VCaP (cell line): ENCODE measurements at regions not wholly inside any gene's neighbourhood (a gene's known extent, or its start where the extent isn't known, plus 50 kb on each side); places are given as distances from the start of the nearest gene placed in this dataset.
"Not testable (repeated sequence)": the region's sequence is repeated elsewhere in the genome, so short reads cannot be mapped to it uniquely, and the experiment has no call there.

Experiments used
- H3K27ac ChIP-seq: fragments of 450-650 bp; 2 replicates; pipeline ENCODE4 v1.5.1; 2017
- TF ChIP-seq, protein P1 (sequence below): fragments of 450-650 bp; conservative IDR thresholded peaks from 2 replicates; pipeline ENCODE4 v1.5.1; 2017; ENCODE audit warnings: mild to moderate bottlenecking, moderate library complexity

DNA sequence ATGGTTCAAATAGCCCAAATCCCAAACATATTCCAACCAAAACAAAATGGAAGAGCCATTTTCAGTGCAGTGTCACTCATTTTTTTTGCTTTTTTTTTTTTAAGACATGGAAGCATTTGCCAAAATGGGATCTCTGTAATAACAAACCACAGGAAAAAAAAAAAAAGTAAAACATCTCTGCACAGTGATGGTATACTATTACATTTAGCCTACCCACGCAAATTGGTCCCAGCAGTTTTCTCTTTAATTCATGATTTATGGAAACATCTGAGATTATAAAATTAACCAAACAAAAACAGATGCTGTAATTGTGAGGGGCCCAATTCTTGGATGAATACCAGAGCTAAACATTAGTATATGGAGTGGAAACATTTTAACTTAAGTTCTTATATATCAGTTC lies 566.6 kb downstream of the ZNF608 start:
- TF ChIP-seq, protein P1, sequence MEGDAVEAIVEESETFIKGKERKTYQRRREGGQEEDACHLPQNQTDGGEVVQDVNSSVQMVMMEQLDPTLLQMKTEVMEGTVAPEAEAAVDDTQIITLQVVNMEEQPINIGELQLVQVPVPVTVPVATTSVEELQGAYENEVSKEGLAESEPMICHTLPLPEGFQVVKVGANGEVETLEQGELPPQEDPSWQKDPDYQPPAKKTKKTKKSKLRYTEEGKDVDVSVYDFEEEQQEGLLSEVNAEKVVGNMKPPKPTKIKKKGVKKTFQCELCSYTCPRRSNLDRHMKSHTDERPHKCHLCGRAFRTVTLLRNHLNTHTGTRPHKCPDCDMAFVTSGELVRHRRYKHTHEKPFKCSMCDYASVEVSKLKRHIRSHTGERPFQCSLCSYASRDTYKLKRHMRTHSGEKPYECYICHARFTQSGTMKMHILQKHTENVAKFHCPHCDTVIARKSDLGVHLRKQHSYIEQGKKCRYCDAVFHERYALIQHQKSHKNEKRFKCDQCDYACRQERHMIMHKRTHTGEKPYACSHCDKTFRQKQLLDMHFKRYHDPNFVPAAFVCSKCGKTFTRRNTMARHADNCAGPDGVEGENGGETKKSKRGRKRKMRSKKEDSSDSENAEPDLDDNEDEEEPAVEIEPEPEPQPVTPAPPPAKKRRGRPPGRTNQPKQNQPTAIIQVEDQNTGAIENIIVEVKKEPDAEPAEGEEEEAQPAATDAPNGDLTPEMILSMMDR, result no peak
- no peak overlapping the region for H3K27ac ChIP-seq

DNA sequence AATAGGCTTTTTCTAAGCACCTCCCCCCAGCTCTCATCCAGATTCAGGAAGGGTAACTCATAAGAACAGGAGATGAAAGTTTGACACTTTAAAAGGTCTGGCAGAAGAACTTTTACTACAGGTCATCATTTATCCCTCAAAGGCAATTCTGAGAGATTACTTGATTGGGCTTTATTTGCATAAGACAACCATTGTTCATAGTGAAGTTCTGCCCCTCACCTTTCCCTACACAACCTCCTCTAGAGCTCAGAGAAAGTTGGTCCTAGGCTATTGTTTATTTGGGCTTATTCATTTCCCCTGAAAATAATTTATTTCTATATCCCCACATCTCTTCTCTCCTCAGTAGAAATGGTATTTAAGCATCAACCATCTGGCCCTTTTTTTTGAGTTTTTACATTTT lies 568.4 kb downstream of the ZNF608 start:
- TF ChIP-seq, protein P1, result no peak
- H3K27ac ChIP-seq, result no peak overlapping the region

DNA sequence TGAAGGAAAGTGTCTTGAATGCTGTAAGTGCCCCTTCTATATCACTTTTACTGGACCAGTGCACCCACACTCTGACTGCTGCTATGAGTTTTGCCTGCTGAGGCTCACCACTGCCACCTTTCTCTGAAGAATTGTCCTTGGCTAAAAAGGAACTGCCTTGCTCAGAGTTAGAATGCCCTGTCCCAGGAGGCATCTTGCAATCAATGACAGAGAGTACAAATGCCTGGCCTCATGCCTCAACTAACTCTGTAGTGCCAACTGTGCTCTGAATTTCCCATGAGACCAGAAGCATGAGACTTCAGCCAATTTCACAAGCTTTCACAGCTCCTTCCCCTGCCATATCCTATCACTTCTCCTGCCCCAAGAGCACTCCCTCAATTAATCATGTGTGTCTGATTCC lies 569.7 kb downstream of the ZNF608 start:
- no peak overlapping the region for H3K27ac ChIP-seq
- TF ChIP-seq, protein P1, result peak; percentile 57

DNA sequence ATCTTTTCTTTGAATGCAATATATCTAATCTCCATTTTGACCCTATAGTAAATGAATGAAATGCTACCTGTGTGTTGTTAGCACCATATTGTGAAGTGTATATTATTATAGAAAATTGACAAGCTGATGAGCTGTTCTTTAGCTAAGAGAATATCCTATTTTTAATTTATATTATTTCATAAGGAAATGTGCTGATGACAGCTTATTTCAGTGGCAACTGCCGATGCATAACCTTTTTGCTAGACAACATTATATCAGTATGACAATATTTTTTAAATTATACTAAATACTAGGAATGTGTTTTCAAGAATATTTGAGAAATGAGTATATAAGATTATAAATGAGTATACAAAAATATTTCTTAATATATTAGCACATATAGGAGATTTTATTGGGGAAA lies 573.1 kb downstream of the ZNF608 start:
- no peak overlapping the region for H3K27ac ChIP-seq
- TF ChIP-seq, protein P1, result no peak

DNA sequence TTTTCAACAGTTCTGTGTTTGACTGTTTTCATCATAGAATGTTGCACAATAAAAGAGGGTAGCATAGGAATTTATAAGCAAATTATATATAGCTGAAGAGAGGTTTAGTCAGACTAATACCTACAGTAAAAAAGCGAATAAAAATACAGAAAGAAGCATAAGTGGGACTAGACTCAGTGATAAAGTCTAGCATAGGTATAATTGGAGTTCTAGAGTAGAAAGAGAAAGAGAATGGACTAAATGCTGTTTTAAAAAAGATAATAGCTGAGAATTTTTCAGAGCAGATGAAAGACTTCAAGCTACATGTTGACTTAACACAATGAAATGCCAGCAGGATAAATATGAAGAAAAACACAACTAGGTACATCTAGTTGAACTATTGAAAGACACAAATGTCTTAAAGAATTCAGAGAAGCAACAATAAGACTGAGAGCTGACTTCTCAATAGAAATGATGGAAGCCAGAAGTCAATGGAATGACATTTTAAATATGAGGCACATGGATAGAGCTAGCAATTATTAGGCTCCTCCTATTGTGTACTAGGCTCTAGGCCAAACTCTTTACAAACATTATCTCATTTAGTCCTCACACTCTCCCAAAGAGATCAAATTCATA lies 573.9 kb downstream of the ZNF608 start:
- TF ChIP-seq, protein P1, result no peak

DNA sequence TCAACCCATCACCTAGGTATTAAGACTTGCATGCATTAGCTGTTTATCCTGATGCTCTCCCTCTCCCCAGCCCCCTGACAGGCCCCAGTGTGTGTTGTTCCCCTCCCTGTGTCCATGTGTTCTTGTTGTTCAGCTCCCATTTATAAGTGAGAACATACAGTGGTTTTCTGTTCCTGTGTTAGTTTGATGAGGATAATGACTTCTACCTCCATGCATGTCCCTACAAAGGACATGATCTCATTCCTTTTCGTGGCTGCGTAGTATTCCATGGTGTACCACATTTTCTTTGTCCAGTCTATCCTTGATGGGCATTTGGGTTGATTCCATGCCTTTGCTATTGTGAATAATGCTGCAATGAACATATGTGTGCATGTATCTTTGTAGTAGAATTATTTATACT lies 578.3 kb downstream of the ZNF608 start:
- H3K27ac ChIP-seq, result not testable (repeated sequence)

More for the DNA sequence above, 573.9 kb downstream of the ZNF608 start:
- no peak overlapping the region for H3K27ac ChIP-seq

DNA sequence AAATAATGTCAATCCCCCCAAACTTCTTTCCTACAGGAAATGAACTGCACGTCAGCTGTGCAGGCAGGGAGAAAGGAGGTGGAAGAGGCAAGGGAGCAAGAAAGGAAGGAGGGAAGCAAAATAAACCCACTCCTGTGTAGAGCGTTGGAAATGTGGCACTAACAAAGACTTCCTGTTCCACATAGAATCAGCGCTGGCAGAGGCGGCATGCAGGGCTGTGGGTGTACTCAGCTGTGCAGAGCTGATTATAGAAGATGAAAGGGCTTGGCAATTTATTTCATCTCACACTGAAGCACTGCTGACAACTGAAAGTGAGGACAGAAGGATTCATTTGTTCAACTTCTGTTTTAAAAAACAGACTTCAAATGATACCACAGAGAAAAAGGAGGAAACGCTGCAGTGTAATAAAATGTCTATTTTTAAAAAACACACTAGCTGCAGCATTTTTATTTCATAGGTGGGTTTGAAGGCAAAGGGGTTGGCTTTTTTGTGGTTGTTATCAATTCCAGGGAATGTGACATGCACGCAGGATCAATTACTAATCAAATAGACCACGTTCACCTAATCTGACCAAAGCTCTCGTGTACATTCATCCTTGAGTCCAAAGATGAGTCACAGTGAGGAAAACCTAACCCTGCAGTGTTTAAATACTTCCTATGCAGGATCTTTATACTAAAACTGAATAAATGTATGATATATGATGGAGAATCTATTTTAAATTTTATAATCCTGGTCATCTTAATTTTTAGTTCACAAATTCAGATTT lies 583.5 kb downstream of the ZNF608 start:
- TF ChIP-seq, protein P1, result no peak
- peak overlapping the region; percentile 11; the same call in 1 of the 2 replicates for H3K27ac ChIP-seq

DNA sequence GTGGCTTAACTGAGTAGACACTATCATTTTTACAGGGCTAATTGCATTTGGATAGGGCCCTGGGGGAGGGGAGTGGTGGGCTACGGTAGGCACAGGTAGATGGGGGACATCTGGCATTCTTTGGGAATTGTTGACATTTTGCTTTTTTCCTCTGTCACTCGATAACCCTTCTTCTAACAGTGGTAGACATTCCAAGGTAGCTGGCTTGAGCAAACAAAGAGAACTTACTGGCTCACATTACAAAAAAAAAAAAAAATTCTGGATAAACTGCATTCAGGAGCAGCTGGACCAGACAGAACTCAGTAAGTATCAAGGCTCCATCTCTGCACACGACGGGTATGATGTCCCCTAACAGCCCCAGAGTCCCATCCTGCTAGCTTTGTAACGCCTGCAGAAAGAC lies 585.2 kb downstream of the ZNF608 start:
- TF ChIP-seq, protein P1, result no peak
- peak overlapping the region; percentile 40 for H3K27ac ChIP-seq
